ENCODE measurements at regions not wholly inside any gene's neighbourhood (a gene's known extent, or its start where the extent isn't known, plus 50 kb on each side); places are given as distances from the start of the nearest gene placed in this dataset.

- H3K4me1 ChIP-seq = no peaks in the 10 kb centered on the region
- H3K9me3 ChIP-seq = no peaks in the 10 kb centered on the region
- TF ChIP-seq POLR2A (IDR thresholded peaks at IDR 0.05) (no peak), CTCF (IDR thresholded peaks at IDR 0.05) (no peak), POLR2AphosphoS5 (IDR thresholded peaks at IDR 0.05) (no peak), EP300 (IDR thresholded peaks at IDR 0.05) (no peak)
- no peak overlapping the region for H3K4me3 ChIP-seq
- no peak for ATAC-seq
- H3K27me3 ChIP-seq = no peaks in the 10 kb centered on the region
- no peak overlapping the region for H3K27ac ChIP-seq
- H3K36me3 ChIP-seq = no peaks in the 10 kb centered on the region
Measured at GRCh38 chr12:58773986-58774385, 146.3 kb downstream of the LRIG3 start.

GRCh38 chr12:58774731-58775130, 145.6 kb downstream of the LRIG3 start:
- Histone ChIP-seq H3K4me3 (no peak overlapping the region), H3K27me3 (no peaks in the 10 kb centered on the region), H3K36me3 (no peaks in the 10 kb centered on the region), H3K4me1 (no peaks in the 10 kb centered on the region), H3K9me3 (no peaks in the 10 kb centered on the region), H3K27ac (no peak overlapping the region)
- WGBS, 2 donors (ENCODE audit: low coverage in 1 of 2) = 61% methylated on average over 2 of the region's 2 CpGs; no CpG with 5 or more reads in 1 of the 2 donors
- ATAC-seq = no peak
- TF ChIP-seq CTCF (IDR thresholded peaks at IDR 0.05) (no peak), POLR2AphosphoS5 (IDR thresholded peaks at IDR 0.05) (no peak), EP300 (IDR thresholded peaks at IDR 0.05) (no peak), POLR2A (IDR thresholded peaks at IDR 0.05) (no peak)

- no peak for ATAC-seq
- WGBS, 2 donors (ENCODE audit: low coverage in 1 of 2) = 71 to 85% methylated on average over 1 of the region's 1 CpG
- Histone ChIP-seq H3K9me3 (no peaks in the 10 kb centered on the region), H3K27me3 (no peaks in the 10 kb centered on the region), H3K4me1 (no peaks in the 10 kb centered on the region), H3K36me3 (no peaks in the 10 kb centered on the region), H3K27ac (no peak overlapping the region), H3K4me3 (no peak overlapping the region)
- TF ChIP-seq POLR2A (IDR thresholded peaks at IDR 0.05) (no peak), POLR2AphosphoS5 (IDR thresholded peaks at IDR 0.05) (no peak), EP300 (IDR thresholded peaks at IDR 0.05) (no peak), CTCF (IDR thresholded peaks at IDR 0.05) (no peak)
Measured at GRCh38 chr12:58775396-58775795, 144.9 kb downstream of the LRIG3 start.

GRCh38 chr12:58776144-58776543, 144.2 kb downstream of the LRIG3 start:
- Histone ChIP-seq H3K27ac (no peak overlapping the region), H3K4me1 (no peaks in the 10 kb centered on the region), H3K9me3 (no peaks in the 10 kb centered on the region), H3K36me3 (no peaks in the 10 kb centered on the region), H3K4me3 (no peak overlapping the region), H3K27me3 (no peaks in the 10 kb centered on the region)
- TF ChIP-seq CTCF (IDR thresholded peaks at IDR 0.05) (no peak), EP300 (IDR thresholded peaks at IDR 0.05) (no peak), POLR2AphosphoS5 (IDR thresholded peaks at IDR 0.05) (no peak), POLR2A (IDR thresholded peaks at IDR 0.05) (no peak)
- no peak for ATAC-seq

GRCh38 chr12:58777815-58778214, 142.5 kb downstream of the LRIG3 start:
- ATAC-seq = no peak
- no peaks in the 10 kb centered on the region for H3K4me1 ChIP-seq
- no peaks in the 10 kb centered on the region for H3K36me3 ChIP-seq
- no peak overlapping the region for H3K4me3 ChIP-seq
- H3K27ac ChIP-seq = no peak overlapping the region
- no peaks in the 10 kb centered on the region for H3K9me3 ChIP-seq
- no peak for TF ChIP-seq POLR2AphosphoS5 (IDR thresholded peaks at IDR 0.05)
- no peak for TF ChIP-seq POLR2A (IDR thresholded peaks at IDR 0.05)
- TF ChIP-seq CTCF (IDR thresholded peaks at IDR 0.05) = no peak
- TF ChIP-seq EP300 (IDR thresholded peaks at IDR 0.05) = no peak
- no peaks in the 10 kb centered on the region for H3K27me3 ChIP-seq

Data from gastroesophageal sphincter (tissue), 4 donors.